ENCODE measurements at regions not wholly inside any gene's neighbourhood (a gene's known extent, or its start where the extent isn't known, plus 50 kb on each side); places are given as distances from the start of the nearest gene placed in this dataset.

- no peak for TF ChIP-seq ZFX (IDR thresholded peaks at IDR 0.05; ENCODE audit: borderline replicate concordance)
- TF ChIP-seq CTCF (IDR thresholded peaks at IDR 0.05), result no peak
- no peak overlapping the region for H3K27ac ChIP-seq
Observed at GRCh38 chr12:65703176-65703575, 121.1 kb upstream of the HMGA2 start.

GRCh38 chr12:65705380-65705876 is 118.9 kb upstream of the HMGA2 start:
- TF ChIP-seq CTCF (IDR thresholded peaks at IDR 0.05) (no peak), ZFX (IDR thresholded peaks at IDR 0.05; ENCODE audit: borderline replicate concordance) (no peak)
- no peak overlapping the region for H3K27ac ChIP-seq

- H3K27ac ChIP-seq, result no peak overlapping the region
- TF ChIP-seq CTCF (IDR thresholded peaks at IDR 0.05) (no peak), ZFX (IDR thresholded peaks at IDR 0.05; ENCODE audit: borderline replicate concordance) (no peak)
Observed at GRCh38 chr12:65707051-65707450, 117.2 kb upstream of the HMGA2 start.

- TF ChIP-seq CTCF (IDR thresholded peaks at IDR 0.05) (no peak), ZFX (IDR thresholded peaks at IDR 0.05; ENCODE audit: borderline replicate concordance) (no peak)
- H3K27ac ChIP-seq, result no peak overlapping the region
Observed at GRCh38 chr12:65712260-65713004, 111.9 kb upstream of the HMGA2 start.

- TF ChIP-seq CTCF (IDR thresholded peaks at IDR 0.05), result no peak
- TF ChIP-seq ZFX (IDR thresholded peaks at IDR 0.05; ENCODE audit: borderline replicate concordance), result no peak
- no peak overlapping the region for H3K27ac ChIP-seq
Observed at GRCh38 chr12:65715961-65716360, 108.3 kb upstream of the HMGA2 start.

- TF ChIP-seq ZFX (IDR thresholded peaks at IDR 0.05; ENCODE audit: borderline replicate concordance) (no peak), CTCF (IDR thresholded peaks at IDR 0.05) (no peak)
- H3K27ac ChIP-seq, result no peak overlapping the region
Observed at GRCh38 chr12:65720136-65721130, 103.8 kb upstream of the HMGA2 start.

Measured in 22Rv1 (cell line).